CD4-positive, alpha-beta T cell (primary cell): ENCODE measurements at regions not wholly inside any gene's neighbourhood (a gene's known extent, or its start where the extent isn't known, plus 50 kb on each side); places are given as distances from the start of the nearest gene placed in this dataset.

Experiments used
- ATAC-seq: fragments of 200-7000 bp; cut with Tn5 transposase; one replicate; pipeline ENCODE4 v1.10.0; 2022; ENCODE audit warnings: mild to moderate bottlenecking; ENCODE audit not compliant: poor library complexity
- CTCF ChIA-PET: fragments of 350-600 bp; sonication (Branson Sonifier 250); formaldehyde crosslinking; loops from one replicate; lab custom pipeline; 2021; ENCODE audit warnings: antibody characterized with exemption, inconsistent platforms; lab: Charles Lee
- POLR2A ChIA-PET: fragments of 350-600 bp; sonication (Branson Sonifier 250); formaldehyde crosslinking; loops from one replicate; lab custom pipeline; 2021; ENCODE audit warnings: antibody characterized with exemption, inconsistent platforms; lab: Charles Lee
- DNase-seq, 14 experiments: peaks; one replicate each; pipeline ENCODE4 v3.0.0-alpha.2; 2013 to 2020; ENCODE audit warnings: mixed read lengths in 2 of 14
- H3K27ac ChIP-seq, 2 donors: one replicate each; pipeline versions ENCODE4 v1.5.1 to v1.7.0; 2013; ENCODE audit warnings: low read length in 2 of 2, low read depth in 1 of 2, mild to moderate bottlenecking in 1 of 2
- H3K27me3 ChIP-seq, 2 experiments: 1 replicate in 1 of 2; 2 replicates in 1 of 2; pipeline versions ENCODE4 v1.6.1 to v1.7.0; 2013; ENCODE audit warnings: low read length in 2 of 2, control low read depth in 1 of 2, mild to moderate bottlenecking in 1 of 2, moderate library complexity in 1 of 2; ENCODE audit not compliant: insufficient read depth in 2 of 2, control insufficient read depth in 1 of 2
- H3K36me3 ChIP-seq: one replicate; pipeline ENCODE4 v1.6.1; 2013; ENCODE audit warnings: low read length, control low read depth; ENCODE audit not compliant: insufficient read depth
- H3K4me1 ChIP-seq: one replicate; pipeline ENCODE4 v1.6.1; 2013; ENCODE audit warnings: low read length, control low read depth; ENCODE audit not compliant: insufficient read depth
- H3K4me3 ChIP-seq: one replicate; pipeline ENCODE4 v1.5.1; 2013; ENCODE audit warnings: mild to moderate bottlenecking, low read length, moderate library complexity
- H3K9me3 ChIP-seq, 2 experiments: 1 replicate in 1 of 2; 2 replicates in 1 of 2; pipeline versions ENCODE4 v1.6.1 to v1.7.0; 2013; ENCODE audit warnings: low read length in 2 of 2, mild to moderate bottlenecking in 2 of 2, control low read depth in 1 of 2, moderate library complexity in 1 of 2; ENCODE audit not compliant: control insufficient read depth in 1 of 2, insufficient read depth in 1 of 2
- H3K27ac Mint-ChIP-seq: one replicate; pipeline ENCODE4 v1.8.0; 2020; ENCODE audit warnings: mixed read lengths
- H3K27me3 Mint-ChIP-seq: one replicate; pipeline ENCODE4 v1.8.0; 2021; ENCODE audit warnings: mixed read lengths
- H3K36me3 Mint-ChIP-seq: one replicate; pipeline ENCODE4 v1.8.0; 2021; ENCODE audit warnings: low read depth, mixed read lengths
- H3K4me1 Mint-ChIP-seq: one replicate; pipeline ENCODE4 v1.8.0; 2021; ENCODE audit warnings: low read depth, mixed read lengths
- H3K4me3 Mint-ChIP-seq: one replicate; pipeline ENCODE4 v1.8.0; 2020; ENCODE audit warnings: mild to moderate bottlenecking, mixed read lengths
- H3K9me3 Mint-ChIP-seq: one replicate; pipeline ENCODE4 v1.8.0; 2020; ENCODE audit warnings: mixed read lengths
- CTCF ChIP-seq: fragments of 200-600 bp; IDR thresholded peaks from one replicate; pipeline ENCODE4 v1.8.0; 2022; ENCODE audit warnings: antibody characterized with exemption, mild to moderate bottlenecking
- intact Hi-C, 2 experiments: fragments of 100-400 bp; cut with DNase I in 1 of 2; cut with micrococcal nuclease in 1 of 2; formaldehyde crosslinking; loops; one replicate each; pipeline versions ENCODE4 v1.15.1 to v1.9.0; 2023 to 2025; cut with DNase I, micrococcal nuclease

GRCh38 chr4:184898793-184899192, 73.0 kb upstream of the ACSL1 start:
- H3K36me3 Mint-ChIP-seq = no peaks in the 10 kb centered on the region
- DNase-seq = no peak

GRCh38 chr4:184899261-184900134, 73.7 kb upstream of the ACSL1 start:
- no peak for ATAC-seq
- no peaks in the 10 kb centered on the region for H3K36me3 Mint-ChIP-seq
- CTCF ChIA-PET = no interaction called here

More at GRCh38 chr4:184898793-184899192, 73.0 kb upstream of the ACSL1 start:
- Histone ChIP-seq H3K36me3 (no peaks in the 10 kb centered on the region), H3K27ac (no peak overlapping the region), H3K4me1 (peaks cover 3% of the 10 kb centered on the region), H3K9me3 (peaks cover 0 to 3% of the 10 kb centered on the region in 2 experiments), H3K27me3 (peaks cover 7 to 8% of the 10 kb centered on the region in 2 experiments), H3K4me3 (no peak overlapping the region)
- H3K9me3 Mint-ChIP-seq = peaks cover 1% of the 10 kb centered on the region
- ATAC-seq = no peak
- no peak overlapping the region for H3K4me3 Mint-ChIP-seq
- no peaks in the 10 kb centered on the region for H3K4me1 Mint-ChIP-seq
- ChIA-PET POLR2A (no interaction called here), CTCF (no interaction called here)
- TF ChIP-seq CTCF = no peak
- intact Hi-C loops = no loop called here
- H3K27ac Mint-ChIP-seq = no peak overlapping the region
- H3K27me3 Mint-ChIP-seq = peaks cover 16% of the 10 kb centered on the region

GRCh38 chr4:184900184-184900583, 74.4 kb upstream of the ACSL1 start:
- ChIA-PET POLR2A (no interaction called here), CTCF (no interaction called here)
- ATAC-seq (no peak), DNase-seq (no peak)
- H3K27ac Mint-ChIP-seq = no peak overlapping the region
- H3K4me3 Mint-ChIP-seq = no peak overlapping the region
- no peaks in the 10 kb centered on the region for H3K9me3 Mint-ChIP-seq
- intact Hi-C loops = loop anchor here in 1 of 2 experiments (10.0 kb wide), 1 partner anchor 635 kb away; no protein-coding TSS in a partner anchor
- peaks cover 0 to 3% of the 10 kb centered on the region in 2 experiments for H3K9me3 ChIP-seq
- H3K4me3 ChIP-seq = no peak overlapping the region
- H3K36me3 Mint-ChIP-seq = no peaks in the 10 kb centered on the region
- no peak for TF ChIP-seq CTCF
- H3K27me3 ChIP-seq = peaks cover 7 to 8% of the 10 kb centered on the region in 2 experiments
- H3K4me1 Mint-ChIP-seq = no peaks in the 10 kb centered on the region
- peaks cover 11% of the 10 kb centered on the region for H3K27me3 Mint-ChIP-seq
- H3K36me3 ChIP-seq = no peaks in the 10 kb centered on the region
- no peak overlapping the region for H3K27ac ChIP-seq
- peaks cover 3% of the 10 kb centered on the region for H3K4me1 ChIP-seq

More at GRCh38 chr4:184899261-184900134, 73.7 kb upstream of the ACSL1 start:
- DNase-seq = no peak
- TF ChIP-seq CTCF = no peak
- peaks cover 0 to 3% of the 10 kb centered on the region in 2 experiments for H3K9me3 ChIP-seq
- Mint-ChIP-seq H3K9me3 (no peaks in the 10 kb centered on the region), H3K27me3 (peaks cover 11% of the 10 kb centered on the region), H3K4me1 (no peaks in the 10 kb centered on the region), H3K27ac (no peak overlapping the region), H3K4me3 (no peak overlapping the region)
- H3K4me3 ChIP-seq = no peak overlapping the region
- peaks cover 3% of the 10 kb centered on the region for H3K4me1 ChIP-seq
- no peaks in the 10 kb centered on the region for H3K36me3 ChIP-seq
- POLR2A ChIA-PET = no interaction called here
- intact Hi-C loops = loop anchor here in 1 of 2 experiments (10.0 kb wide), 1 partner anchor 635 kb away; no protein-coding TSS in a partner anchor
- H3K27me3 ChIP-seq = peaks cover 7 to 8% of the 10 kb centered on the region in 2 experiments
- no peak overlapping the region for H3K27ac ChIP-seq
